Mesendoderm (in vitro differentiated cells): ENCODE measurements at regions not wholly inside any gene's neighbourhood (a gene's known extent, or its start where the extent isn't known, plus 50 kb on each side); places are given as distances from the start of the nearest gene placed in this dataset.

ENCODE experiments used
- DNase-seq: peaks from one replicate; pipeline ENCODE4 v3.0.0; 2013
- H2AK5ac ChIP-seq: 2 replicates; pipeline ENCODE4 v1.6.1; 2013; ENCODE audit warnings: low read length, inconsistent platforms
- H2BK120ac ChIP-seq: 2 replicates; pipeline ENCODE4 v1.6.1; 2013; ENCODE audit warnings: low read depth, mild to moderate bottlenecking, low read length, moderate library complexity, mixed read lengths
- H2BK15ac ChIP-seq: replicated peaks from 2 replicates; pipeline ENCODE4 v1.6.1; 2013; ENCODE audit warnings: low read depth, mild to moderate bottlenecking, moderate library complexity
- H2BK5ac ChIP-seq: 2 replicates; pipeline ENCODE4 v1.6.1; 2013; ENCODE audit warnings: low read length, inconsistent platforms
- H3K18ac ChIP-seq: 2 replicates; pipeline ENCODE4 v1.6.1; 2013; ENCODE audit warnings: mild to moderate bottlenecking, low read length, mixed read lengths
- H3K23ac ChIP-seq: one replicate; pipeline ENCODE4 v1.6.1; 2013; ENCODE audit warnings: low read length
- H3K27ac ChIP-seq: 2 replicates; pipeline ENCODE4 v1.5.1; 2013; ENCODE audit warnings: low read depth, mild to moderate bottlenecking, inconsistent platforms, low read length, moderate library complexity
- H3K27me3 ChIP-seq: 2 replicates; pipeline ENCODE4 v1.6.1; 2013; ENCODE audit warnings: low read length, control low read depth, mild to moderate bottlenecking, inconsistent platforms; ENCODE audit not compliant: insufficient read depth, poor library complexity
- H3K36me3 ChIP-seq: 2 replicates; pipeline ENCODE4 v1.6.1; 2013; ENCODE audit warnings: low read length, inconsistent platforms; ENCODE audit not compliant: control insufficient read depth, insufficient read depth
- H3K4ac ChIP-seq: one replicate; pipeline ENCODE4 v1.6.1; 2013; ENCODE audit warnings: low read depth, mild to moderate bottlenecking, low read length, moderate library complexity
- H3K4me1 ChIP-seq: 2 replicates; pipeline ENCODE4 v1.6.1; 2013; ENCODE audit warnings: low read depth, low read length, inconsistent platforms; ENCODE audit not compliant: control insufficient read depth
- H3K4me2 ChIP-seq: 2 replicates; pipeline ENCODE4 v1.6.1; 2013; ENCODE audit warnings: low read length
- H3K4me3 ChIP-seq: 2 replicates; pipeline ENCODE4 v1.5.1; 2013; ENCODE audit warnings: mild to moderate bottlenecking, low read length
- H3K56ac ChIP-seq: one replicate; pipeline ENCODE4 v1.6.1; 2013; ENCODE audit warnings: low read length
- H3K79me1 ChIP-seq: 2 replicates; pipeline ENCODE4 v1.6.1; 2013; ENCODE audit warnings: low read length, inconsistent platforms
- H3K79me2 ChIP-seq: 2 replicates; pipeline ENCODE4 v1.6.1; 2013; ENCODE audit warnings: mild to moderate bottlenecking, low read length; ENCODE audit not compliant: control insufficient read depth, insufficient read depth
- H3K9ac ChIP-seq: 2 replicates; pipeline ENCODE4 v1.6.1; 2013; ENCODE audit warnings: low read length, inconsistent platforms
- H4K5ac ChIP-seq: one replicate; pipeline ENCODE4 v1.6.1; 2013; ENCODE audit warnings: low read length
- H4K8ac ChIP-seq: one replicate; pipeline ENCODE4 v1.6.1; 2013; ENCODE audit warnings: low read depth, mild to moderate bottlenecking, control low read depth, low read length, moderate library complexity
- WGBS: extraction: QIAGEN DNeasy Blood & Tissue Kit; methylation state at CpG from one replicate; pipeline ENCODE4 v1.1.7; 2013; ENCODE audit warnings: low lambda C conversion rate, missing lambda C conversion rate; ENCODE audit not compliant: insufficient coverage; ENCODE audit errors: extremely low coverage; 5-methylcytosine and 5-hydroxymethylcytosine counted together

DNA sequence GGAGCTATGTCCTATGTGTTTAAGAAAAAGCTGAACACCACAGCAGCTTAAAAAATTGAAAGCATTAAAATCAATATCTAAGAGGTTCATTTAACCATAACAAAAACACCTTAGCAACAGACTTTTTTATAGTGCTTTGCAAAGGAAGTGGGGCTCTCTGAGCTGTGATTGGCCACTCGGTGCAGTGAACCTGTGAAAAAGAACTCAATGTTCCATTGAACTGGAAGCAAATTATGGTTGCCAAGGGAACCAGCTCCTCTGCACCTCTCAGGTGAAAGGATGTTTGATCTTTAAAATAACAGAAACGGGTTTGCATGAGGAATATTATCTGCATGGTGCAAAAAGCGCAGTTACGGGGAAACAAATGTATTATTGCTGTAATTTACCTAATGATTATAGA is 149.4 kb downstream of the SNAPC1 start:
- Histone ChIP-seq H3K56ac (no peak overlapping the region), H4K8ac (no peak overlapping the region), H3K23ac (no peak overlapping the region), H3K4ac (no peak overlapping the region), H3K9ac (no peak overlapping the region), H2BK120ac (no peak overlapping the region), H3K36me3 (no peaks in the 10 kb centered on the region), H3K18ac (no peak overlapping the region), H3K4me2 (no peak overlapping the region), H3K79me2 (no peaks in the 10 kb centered on the region), H3K4me1 (no peaks in the 10 kb centered on the region), H2BK15ac (no peak overlapping the region), H3K4me3 (no peak overlapping the region), H4K5ac (no peak overlapping the region), H3K27me3 (no peaks in the 10 kb centered on the region), H3K27ac (no peak overlapping the region), H2AK5ac (no peak overlapping the region), H3K79me1 (no peaks in the 10 kb centered on the region), H2BK5ac (no peak overlapping the region)
- WGBS = no CpG with 5 or more reads among the region's 4 CpGs
- no peak for DNase-seq

DNA sequence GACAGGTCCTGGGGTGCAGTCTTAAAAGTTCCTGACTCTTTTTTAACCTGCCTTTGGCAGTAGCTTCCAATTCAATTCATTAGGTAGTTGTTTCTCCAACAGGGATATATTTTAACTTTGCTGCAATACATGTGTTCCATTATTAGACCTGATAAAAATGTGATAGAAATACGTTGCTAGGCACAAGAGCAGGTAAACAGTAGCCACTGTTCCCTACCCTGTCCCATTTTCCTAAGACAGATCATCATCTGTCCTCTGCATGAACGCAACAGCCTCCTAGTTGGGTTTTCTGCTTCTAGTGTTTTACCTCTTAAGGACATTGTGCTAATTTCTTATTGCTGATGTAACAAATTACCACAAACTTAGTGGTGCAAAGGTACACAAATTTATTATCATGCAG is 156.8 kb downstream of the SNAPC1 start:
- Histone ChIP-seq H3K4me3 (no peak overlapping the region), H3K23ac (no peak overlapping the region), H4K8ac (no peak overlapping the region), H3K18ac (no peak overlapping the region), H3K27me3 (no peaks in the 10 kb centered on the region), H2BK15ac (no peak overlapping the region), H3K4me1 (no peaks in the 10 kb centered on the region), H3K4ac (no peak overlapping the region), H3K36me3 (no peaks in the 10 kb centered on the region), H3K9ac (no peak overlapping the region), H3K79me2 (no peaks in the 10 kb centered on the region), H2BK5ac (no peak overlapping the region), H3K79me1 (no peaks in the 10 kb centered on the region), H3K56ac (no peak overlapping the region), H2AK5ac (no peak overlapping the region), H4K5ac (no peak overlapping the region), H2BK120ac (no peak overlapping the region), H3K4me2 (no peak overlapping the region), H3K27ac (no peak overlapping the region)
- no CpG with 5 or more reads among the region's 2 CpGs for WGBS
- DNase-seq = no peak

DNA sequence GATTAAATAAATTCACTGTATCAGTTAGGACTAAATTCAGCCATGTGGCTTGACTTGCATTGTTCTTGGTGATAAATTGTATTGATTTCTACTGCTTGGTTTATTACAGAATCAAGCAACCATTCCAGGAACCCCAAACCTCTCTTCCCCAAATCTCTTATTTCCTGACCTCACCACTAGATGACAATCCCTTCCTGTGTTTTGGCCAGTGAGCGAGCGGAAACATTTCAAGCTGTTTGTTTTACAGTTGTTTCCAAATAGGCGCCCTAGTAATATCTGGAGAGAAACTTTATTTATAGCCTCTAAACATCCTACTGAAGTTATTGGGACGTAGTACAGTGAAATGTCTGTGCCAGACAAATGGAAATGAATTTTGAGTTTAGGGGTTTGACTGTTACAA is 161.1 kb downstream of the SNAPC1 start:
- H3K4me1 ChIP-seq = peaks cover 3% of the 10 kb centered on the region
- no peak overlapping the region for H3K18ac ChIP-seq
- H2AK5ac ChIP-seq = no peak overlapping the region
- no peak overlapping the region for H2BK120ac ChIP-seq
- H3K9ac ChIP-seq = no peak overlapping the region
- H2BK5ac ChIP-seq = no peak overlapping the region
- no CpG with 5 or more reads among the region's 4 CpGs for WGBS
- H3K79me1 ChIP-seq = no peaks in the 10 kb centered on the region
- H3K79me2 ChIP-seq = no peaks in the 10 kb centered on the region
- H4K8ac ChIP-seq = no peak overlapping the region
- H3K56ac ChIP-seq = no peak overlapping the region
- H3K4me3 ChIP-seq = no peak overlapping the region
- no peaks in the 10 kb centered on the region for H3K36me3 ChIP-seq
- H3K27ac ChIP-seq = no peak overlapping the region
- H4K5ac ChIP-seq = no peak overlapping the region
- DNase-seq = peak; percentile 50
- no peak overlapping the region for H3K4ac ChIP-seq
- H2BK15ac ChIP-seq = no peak overlapping the region
- no peak overlapping the region for H3K23ac ChIP-seq
- H3K27me3 ChIP-seq = no peaks in the 10 kb centered on the region
- no peak overlapping the region for H3K4me2 ChIP-seq

DNA sequence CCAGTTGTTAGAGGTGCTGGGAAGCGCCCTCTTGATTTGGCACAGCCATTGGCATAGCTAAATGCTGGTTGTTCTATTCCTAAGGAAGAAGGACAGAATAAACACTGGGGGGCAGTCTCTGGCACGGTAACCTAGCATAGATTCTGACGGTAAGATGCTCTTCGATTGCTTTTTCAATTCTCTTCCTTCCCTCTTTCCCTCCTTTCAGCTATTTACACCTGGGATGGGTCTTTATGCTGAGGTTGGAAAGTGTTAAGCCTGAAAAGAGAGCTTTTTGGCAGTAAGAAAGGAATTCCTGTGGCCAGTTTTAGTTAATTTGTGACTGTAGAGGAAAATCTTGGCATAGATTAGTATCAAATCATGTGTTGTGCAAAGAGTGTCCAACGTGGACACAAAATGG is 162.8 kb downstream of the SNAPC1 start:
- Histone ChIP-seq H3K4ac (no peak overlapping the region), H3K27ac (no peak overlapping the region), H2AK5ac (no peak overlapping the region), H3K36me3 (no peaks in the 10 kb centered on the region), H2BK120ac (no peak overlapping the region), H4K8ac (no peak overlapping the region), H3K9ac (no peak overlapping the region), H3K27me3 (no peaks in the 10 kb centered on the region), H3K79me2 (no peaks in the 10 kb centered on the region), H3K56ac (no peak overlapping the region), H3K4me2 (no peak overlapping the region), H3K4me3 (no peak overlapping the region), H3K23ac (no peak overlapping the region), H3K4me1 (peaks cover 4% of the 10 kb centered on the region), H4K5ac (no peak overlapping the region), H2BK5ac (no peak overlapping the region), H2BK15ac (no peak overlapping the region), H3K79me1 (no peaks in the 10 kb centered on the region), H3K18ac (no peak overlapping the region)
- DNase-seq = peak; percentile 76
- no CpG with 5 or more reads among the region's 5 CpGs for WGBS

DNA sequence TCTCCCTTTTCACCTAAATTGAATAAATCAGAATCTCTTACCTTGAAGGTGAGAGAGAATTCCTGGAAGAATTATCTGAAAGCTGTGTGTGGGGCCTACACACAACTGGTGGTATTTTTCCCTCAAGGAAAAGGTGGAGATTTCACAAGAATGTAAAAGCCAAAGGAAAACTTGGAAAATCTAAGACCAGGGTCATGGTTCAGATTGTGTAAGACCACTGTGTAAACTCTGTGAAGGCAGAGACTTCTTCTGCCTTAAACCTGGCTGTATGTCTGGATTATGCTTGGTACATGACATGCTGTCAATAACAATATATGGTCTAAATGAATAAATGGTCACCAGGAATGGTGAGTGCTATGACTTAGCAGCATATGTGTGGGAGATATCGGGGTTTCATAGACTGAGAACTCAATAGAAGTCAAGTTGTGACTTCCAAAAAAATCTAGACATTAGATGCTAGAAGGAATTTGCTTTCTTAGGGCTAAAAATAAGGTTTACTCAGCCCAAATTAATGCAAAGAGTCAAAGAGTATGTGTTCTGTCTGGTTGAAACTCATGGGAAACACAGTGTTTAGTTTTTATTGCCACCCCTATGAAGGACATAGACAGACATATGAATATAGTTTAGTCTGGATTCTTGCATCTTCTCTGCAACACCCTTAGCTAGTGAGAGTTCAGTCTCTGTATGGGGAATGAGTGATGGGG is 163.7 kb downstream of the SNAPC1 start:
- H3K4me2 ChIP-seq = no peak overlapping the region
- no peak overlapping the region for H3K18ac ChIP-seq
- H4K8ac ChIP-seq = no peak overlapping the region
- H3K27me3 ChIP-seq = no peaks in the 10 kb centered on the region
- no peaks in the 10 kb centered on the region for H3K79me1 ChIP-seq
- H3K27ac ChIP-seq = no peak overlapping the region
- no peak overlapping the region for H2BK5ac ChIP-seq
- no peak overlapping the region for H2BK120ac ChIP-seq
- H4K5ac ChIP-seq = no peak overlapping the region
- H3K23ac ChIP-seq = no peak overlapping the region
- H2AK5ac ChIP-seq = no peak overlapping the region
- H3K4ac ChIP-seq = no peak overlapping the region
- no peak overlapping the region for H3K9ac ChIP-seq
- H3K56ac ChIP-seq = no peak overlapping the region
- no peaks in the 10 kb centered on the region for H3K79me2 ChIP-seq
- DNase-seq = no peak
- no peak overlapping the region for H2BK15ac ChIP-seq
- H3K4me3 ChIP-seq = no peak overlapping the region
- WGBS = no CpG with 5 or more reads among the region's 1 CpG
- no peaks in the 10 kb centered on the region for H3K36me3 ChIP-seq
- peaks cover 10% of the 10 kb centered on the region for H3K4me1 ChIP-seq

DNA sequence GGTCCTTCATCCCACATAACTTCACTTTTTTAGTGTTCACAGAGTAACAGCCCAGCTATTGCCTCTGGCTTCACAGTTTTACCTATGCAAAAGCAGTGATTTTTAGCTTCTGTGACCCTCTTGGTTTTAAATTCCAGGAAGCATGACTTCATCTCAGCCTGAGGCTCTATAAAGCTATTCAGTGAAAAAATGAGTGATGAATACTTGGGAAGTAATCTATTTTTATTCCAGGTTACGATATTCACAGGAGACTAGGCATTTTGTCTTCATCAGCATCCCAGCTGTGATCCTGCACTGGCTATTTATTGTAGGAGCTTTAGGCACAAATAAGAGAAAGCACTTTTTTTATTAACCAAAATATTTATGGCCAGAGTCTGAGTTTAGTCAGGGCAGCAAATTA is 164.8 kb downstream of the SNAPC1 start:
- Histone ChIP-seq H4K5ac (no peak overlapping the region), H4K8ac (no peak overlapping the region), H3K79me2 (no peaks in the 10 kb centered on the region), H3K4ac (no peak overlapping the region), H3K56ac (no peak overlapping the region), H3K4me3 (no peak overlapping the region), H3K27ac (no peak overlapping the region), H2BK5ac (no peak overlapping the region), H2BK15ac (no peak overlapping the region), H3K4me2 (no peak overlapping the region), H3K4me1 (peaks cover 10% of the 10 kb centered on the region), H3K9ac (no peak overlapping the region), H2AK5ac (no peak overlapping the region), H3K23ac (no peak overlapping the region), H3K27me3 (no peaks in the 10 kb centered on the region), H2BK120ac (no peak overlapping the region), H3K36me3 (no peaks in the 10 kb centered on the region), H3K18ac (no peak overlapping the region), H3K79me1 (no peaks in the 10 kb centered on the region)
- no CpG with 5 or more reads among the region's 1 CpG for WGBS
- DNase-seq = peak; percentile 80
